GM19240 (cell line): ENCODE measurements at regions not wholly inside any gene's neighbourhood (a gene's known extent, or its start where the extent isn't known, plus 50 kb on each side); places are given as distances from the start of the nearest gene placed in this dataset.

Source experiments
- DNase-seq: peaks from one replicate; pipeline ENCODE4 v3.0.0; 2011; ENCODE audit warnings: low spot score; ENCODE audit not compliant: insufficient read length

- no peak for DNase-seq
These were observed 394.1 kb upstream of the ARID1B start for GRCh38 chr6:156383059-156383458.

- no peak for DNase-seq
These were observed 397.5 kb upstream of the ARID1B start for GRCh38 chr6:156379392-156380289.

- DNase-seq: no peak
These were observed 398.3 kb upstream of the ARID1B start for GRCh38 chr6:156378853-156379252.

- no peak for DNase-seq
These were observed 401.1 kb upstream of the ARID1B start for GRCh38 chr6:156376091-156376490.

GRCh38 chr6:156359912-156360311 lies 417.3 kb upstream of the ARID1B start:
- no peak for DNase-seq

- DNase-seq: no peak
These were observed 424.3 kb upstream of the ARID1B start for GRCh38 chr6:156352861-156353260.

GRCh38 chr6:156351346-156351966 lies 425.7 kb upstream of the ARID1B start:
- no peak for DNase-seq

GRCh38 chr6:156350337-156350736 lies 426.8 kb upstream of the ARID1B start:
- DNase-seq: no peak

GRCh38 chr6:156348849-156349248 lies 428.3 kb upstream of the ARID1B start:
- DNase-seq: no peak

- DNase-seq: no peak
These were observed 428.8 kb upstream of the ARID1B start for GRCh38 chr6:156348424-156348823.

GRCh38 chr6:156347656-156348055 lies 429.5 kb upstream of the ARID1B start:
- no peak for DNase-seq

GRCh38 chr6:156347246-156347645 lies 429.9 kb upstream of the ARID1B start:
- DNase-seq: no peak

GRCh38 chr6:156345700-156346099 lies 431.5 kb upstream of the ARID1B start:
- no peak for DNase-seq

- DNase-seq: no peak
These were observed 432.7 kb upstream of the ARID1B start for GRCh38 chr6:156344491-156344890.

GRCh38 chr6:156337801-156338200 lies 439.4 kb upstream of the ARID1B start:
- no peak for DNase-seq

GRCh38 chr6:156336733-156337132 lies 440.4 kb upstream of the ARID1B start:
- DNase-seq: no peak

GRCh38 chr6:156336089-156336488 lies 441.1 kb upstream of the ARID1B start:
- no peak for DNase-seq

GRCh38 chr6:156334966-156335365 lies 442.2 kb upstream of the ARID1B start:
- no peak for DNase-seq

GRCh38 chr6:156319707-156320106 lies 457.5 kb upstream of the ARID1B start:
- DNase-seq: no peak

- no peak for DNase-seq
These were observed 460.5 kb upstream of the ARID1B start for GRCh38 chr6:156316583-156317125.

- no peak for DNase-seq
These were observed 462.0 kb upstream of the ARID1B start for GRCh38 chr6:156315146-156315545.

- no peak for DNase-seq
These were observed 464.1 kb upstream of the ARID1B start for GRCh38 chr6:156313037-156313436.

GRCh38 chr6:156311291-156311690 lies 465.9 kb upstream of the ARID1B start:
- no peak for DNase-seq
